Heart left ventricle (tissue), 13 donors: ENCODE measurements at regions not wholly inside any gene's neighbourhood (a gene's known extent, or its start where the extent isn't known, plus 50 kb on each side); places are given as distances from the start of the nearest gene placed in this dataset.

Experiments used
- POLR2A ChIP-seq, 2 donors: fragments of 450-650 bp; IDR thresholded peaks; one replicate each; pipeline ENCODE4 v1.6.1; 2017; ENCODE audit warnings: antibody characterized with exemption in 2 of 2, mild to moderate bottlenecking in 2 of 2, moderate library complexity in 2 of 2
- TF ChIP-seq, protein P1 (sequence below), 12 donors: fragments of 200-600 bp; sonication (generic) in 4 of 12; IDR thresholded peaks; one replicate each; pipeline versions ENCODE4 v1.5.0 to v1.8.0; 2018 to 2022; ENCODE audit warnings: antibody characterized with exemption in 12 of 12, mild to moderate bottlenecking in 5 of 12
- donor health status: ischemic (EF 13 %, LVEDD 7.1; RV severe dilation, severe dysfunction).
- donor health status: DM: no; HTN: yes; CAD: no.
- donor health status: DM: no; HTN: no; CAD: no.
- donor health status: ischemic (EF 25% LVEDD 6.9; RV normal size, moderate dysfunction).
- donor health status: ischemic (EF 25% LVEDD 5.7; RV mildly dilated, moderate dysfunction).
- donor health status: ischemic (EF 35%, LVEDD 5.7; RV mildly dilated, moderate dysfunction).
- donor health status: nonischemic (EF 11% LVEDD 7.7; RV severe dilation, severe dysfunction).
- donor health status: DM: yes; HTN: yes; CAD: no.
- donor health status: PGD.
- donor health status: ischemic (EF 29% LVEDD 5.4; RV normal size, mild dysfunction).
- donor health status: nonischemic (EF 23%, LVEDD 6.1; RV moderate dilation, normal function).

DNA sequence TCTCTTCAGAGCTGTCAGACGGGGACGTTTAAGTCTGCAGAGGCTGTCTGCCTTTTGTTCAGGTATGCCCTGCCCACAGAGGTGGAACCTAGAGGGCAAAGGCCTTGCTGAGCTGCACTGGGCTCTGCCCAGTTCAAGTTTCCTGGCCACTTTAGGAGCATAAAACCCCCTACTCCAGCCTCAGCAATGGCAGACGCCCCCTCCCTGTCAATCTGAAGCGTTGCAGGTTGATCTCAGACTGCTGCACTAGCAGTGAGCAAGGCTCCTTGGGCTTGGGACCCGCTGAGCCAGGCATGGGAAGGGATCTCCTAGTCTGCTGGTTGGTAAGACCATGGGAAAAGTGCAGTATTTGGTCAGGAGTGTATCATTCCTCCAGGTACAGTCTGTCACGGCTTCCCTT, 66.6 kb upstream of the TP53I11 start:
- TF ChIP-seq, protein P1, sequence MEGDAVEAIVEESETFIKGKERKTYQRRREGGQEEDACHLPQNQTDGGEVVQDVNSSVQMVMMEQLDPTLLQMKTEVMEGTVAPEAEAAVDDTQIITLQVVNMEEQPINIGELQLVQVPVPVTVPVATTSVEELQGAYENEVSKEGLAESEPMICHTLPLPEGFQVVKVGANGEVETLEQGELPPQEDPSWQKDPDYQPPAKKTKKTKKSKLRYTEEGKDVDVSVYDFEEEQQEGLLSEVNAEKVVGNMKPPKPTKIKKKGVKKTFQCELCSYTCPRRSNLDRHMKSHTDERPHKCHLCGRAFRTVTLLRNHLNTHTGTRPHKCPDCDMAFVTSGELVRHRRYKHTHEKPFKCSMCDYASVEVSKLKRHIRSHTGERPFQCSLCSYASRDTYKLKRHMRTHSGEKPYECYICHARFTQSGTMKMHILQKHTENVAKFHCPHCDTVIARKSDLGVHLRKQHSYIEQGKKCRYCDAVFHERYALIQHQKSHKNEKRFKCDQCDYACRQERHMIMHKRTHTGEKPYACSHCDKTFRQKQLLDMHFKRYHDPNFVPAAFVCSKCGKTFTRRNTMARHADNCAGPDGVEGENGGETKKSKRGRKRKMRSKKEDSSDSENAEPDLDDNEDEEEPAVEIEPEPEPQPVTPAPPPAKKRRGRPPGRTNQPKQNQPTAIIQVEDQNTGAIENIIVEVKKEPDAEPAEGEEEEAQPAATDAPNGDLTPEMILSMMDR (IDR thresholded peaks at IDR 0.05): no peak
- TF ChIP-seq POLR2A (IDR thresholded peaks at IDR 0.05): no peak
